ENCODE measurements at regions not wholly inside any gene's neighbourhood (a gene's known extent, or its start where the extent isn't known, plus 50 kb on each side); places are given as distances from the start of the nearest gene placed in this dataset.

GRCh38 chr6:81253821-81254220 lies 498.7 kb downstream of the TENT5A start:
- Histone ChIP-seq H3K4me2 (ENCODE audit: low read length) (no peak overlapping the region), H3K4me3 (ENCODE audit: low read length) (no peak overlapping the region), H3F3A (ENCODE audit: control insufficient read depth, insufficient read depth) (no peaks in the 10 kb centered on the region), H3K36me3 (ENCODE audit: control insufficient read depth, low read length) (no peaks in the 10 kb centered on the region), H3K4me1 (ENCODE audit: control insufficient read depth, low read length) (no peaks in the 10 kb centered on the region), H4K20me1 (ENCODE audit: control insufficient read depth, insufficient read depth, low read depth, low read length) (no peaks in the 10 kb centered on the region), H3K27ac (ENCODE audit: low read depth, low read length) (no peak overlapping the region), H3K9me2 (replicated peaks; ENCODE audit: control insufficient read depth, low read length) (no peaks in the 10 kb centered on the region), H3K27me3 (ENCODE audit: control insufficient read depth, low read length) (no peaks in the 10 kb centered on the region), H3K9me3 (ENCODE audit: control insufficient read depth, insufficient read depth, low read length) (no peaks in the 10 kb centered on the region), H3K79me2 (ENCODE audit: control insufficient read depth, low read length) (no peaks in the 10 kb centered on the region)
- TF ChIP-seq CTCF (IDR thresholded peaks at IDR 0.05; ENCODE audit: low read depth, low read length, poor library complexity, severe bottlenecking) (no peak), EZH2phosphoT487 (IDR thresholded peaks at IDR 0.05; ENCODE audit: borderline replicate concordance, low read length) (no peak)

GRCh38 chr6:81252231-81252630 lies 500.2 kb downstream of the TENT5A start:
- no peaks in the 10 kb centered on the region for H3K27me3 ChIP-seq (ENCODE audit: control insufficient read depth, low read length)
- H3K4me2 ChIP-seq (ENCODE audit: low read length) = no peak overlapping the region
- no peaks in the 10 kb centered on the region for H4K20me1 ChIP-seq (ENCODE audit: control insufficient read depth, insufficient read depth, low read depth, low read length)
- no peak overlapping the region for H3K27ac ChIP-seq (ENCODE audit: low read depth, low read length)
- TF ChIP-seq CTCF (IDR thresholded peaks at IDR 0.05; ENCODE audit: low read depth, low read length, poor library complexity, severe bottlenecking) (no peak), EZH2phosphoT487 (IDR thresholded peaks at IDR 0.05; ENCODE audit: borderline replicate concordance, low read length) (no peak)
- no peak overlapping the region for H3K4me3 ChIP-seq (ENCODE audit: low read length)
- no peaks in the 10 kb centered on the region for H3F3A ChIP-seq (ENCODE audit: control insufficient read depth, insufficient read depth)
- H3K9me3 ChIP-seq (ENCODE audit: control insufficient read depth, insufficient read depth, low read length) = no peaks in the 10 kb centered on the region
- no peaks in the 10 kb centered on the region for H3K4me1 ChIP-seq (ENCODE audit: control insufficient read depth, low read length)
- H3K9me2 ChIP-seq (replicated peaks; ENCODE audit: control insufficient read depth, low read length) = no peaks in the 10 kb centered on the region
- H3K36me3 ChIP-seq (ENCODE audit: control insufficient read depth, low read length) = no peaks in the 10 kb centered on the region
- no peaks in the 10 kb centered on the region for H3K79me2 ChIP-seq (ENCODE audit: control insufficient read depth, low read length)

- H3K4me3 ChIP-seq (ENCODE audit: low read length) = no peak overlapping the region
- H3K9me2 ChIP-seq (replicated peaks; ENCODE audit: control insufficient read depth, low read length) = no peaks in the 10 kb centered on the region
- no peak overlapping the region for H3K4me2 ChIP-seq (ENCODE audit: low read length)
- no peaks in the 10 kb centered on the region for H3K27me3 ChIP-seq (ENCODE audit: control insufficient read depth, low read length)
- no peaks in the 10 kb centered on the region for H3F3A ChIP-seq (ENCODE audit: control insufficient read depth, insufficient read depth)
- H3K36me3 ChIP-seq (ENCODE audit: control insufficient read depth, low read length) = no peaks in the 10 kb centered on the region
- no peak for TF ChIP-seq CTCF (IDR thresholded peaks at IDR 0.05; ENCODE audit: low read depth, low read length, poor library complexity, severe bottlenecking)
- no peaks in the 10 kb centered on the region for H3K9me3 ChIP-seq (ENCODE audit: control insufficient read depth, insufficient read depth, low read length)
- no peak overlapping the region for H3K27ac ChIP-seq (ENCODE audit: low read depth, low read length)
- H3K4me1 ChIP-seq (ENCODE audit: control insufficient read depth, low read length) = no peaks in the 10 kb centered on the region
- H3K79me2 ChIP-seq (ENCODE audit: control insufficient read depth, low read length) = no peaks in the 10 kb centered on the region
- H4K20me1 ChIP-seq (ENCODE audit: control insufficient read depth, insufficient read depth, low read depth, low read length) = no peaks in the 10 kb centered on the region
These were observed 506.3 kb downstream of the TENT5A start for GRCh38 chr6:81246200-81246599.

- TF ChIP-seq CTCF (IDR thresholded peaks at IDR 0.05; ENCODE audit: low read depth, low read length, poor library complexity, severe bottlenecking) (no peak), EZH2phosphoT487 (IDR thresholded peaks at IDR 0.05; ENCODE audit: borderline replicate concordance, low read length) (no peak)
- H3K4me2 ChIP-seq (ENCODE audit: low read length) = no peak overlapping the region
These were observed 509.9 kb downstream of the TENT5A start for GRCh38 chr6:81242624-81243023.

More at GRCh38 chr6:81242624-81243023, 509.9 kb downstream of the TENT5A start:
- Histone ChIP-seq H3K4me1 (ENCODE audit: control insufficient read depth, low read length) (no peaks in the 10 kb centered on the region), H3K27me3 (ENCODE audit: control insufficient read depth, low read length) (no peaks in the 10 kb centered on the region), H3K79me2 (ENCODE audit: control insufficient read depth, low read length) (no peaks in the 10 kb centered on the region), H3K9me2 (replicated peaks; ENCODE audit: control insufficient read depth, low read length) (no peaks in the 10 kb centered on the region), H3K9me3 (ENCODE audit: control insufficient read depth, insufficient read depth, low read length) (no peaks in the 10 kb centered on the region), H3K27ac (ENCODE audit: low read depth, low read length) (no peak overlapping the region), H4K20me1 (ENCODE audit: control insufficient read depth, insufficient read depth, low read depth, low read length) (no peaks in the 10 kb centered on the region), H3K4me3 (ENCODE audit: low read length) (no peak overlapping the region), H3F3A (ENCODE audit: control insufficient read depth, insufficient read depth) (no peaks in the 10 kb centered on the region), H3K36me3 (ENCODE audit: control insufficient read depth, low read length) (no peaks in the 10 kb centered on the region)

All from DOHH2 (cell line).